Lung (tissue), 11 donors: ENCODE measurements at regions not wholly inside any gene's neighbourhood (a gene's known extent, or its start where the extent isn't known, plus 50 kb on each side); places are given as distances from the start of the nearest gene placed in this dataset.

Experiments
- ATAC-seq: fragments of 200-7000 bp; cut with Tn5 transposase; one replicate; pipeline ENCODE4 v1.9.1; 2020; ENCODE audit warnings: moderate number of reproducible peaks; ENCODE audit not compliant: insufficient read depth, low FRiP score
- DNase-seq, 3 donors: peaks; one replicate each; pipeline ENCODE4 v3.0.0-alpha.2; 2013 to 2017
- H3K27ac ChIP-seq, 2 donors: one replicate each; pipeline ENCODE4 v1.5.1; 2013; ENCODE audit warnings: mild to moderate bottlenecking in 2 of 2, moderate library complexity in 2 of 2, control low read depth in 1 of 2, inconsistent platforms in 1 of 2, low read depth in 1 of 2, low read length in 1 of 2
- H3K27me3 ChIP-seq, 3 donors: one replicate each; pipeline ENCODE4 v1.5.1; 2013; ENCODE audit warnings: low read length in 2 of 3; ENCODE audit not compliant: control insufficient read depth in 3 of 3, insufficient read depth in 3 of 3
- H3K36me3 ChIP-seq, 4 donors: one replicate each; pipeline ENCODE4 v1.5.1; 2013; ENCODE audit warnings: low read length in 4 of 4, mild to moderate bottlenecking in 1 of 4, moderate library complexity in 1 of 4; ENCODE audit not compliant: control insufficient read depth in 4 of 4, insufficient read depth in 4 of 4
- H3K4me1 ChIP-seq, 5 donors: one replicate each; pipeline ENCODE4 v1.5.1; 2013; ENCODE audit warnings: low read length in 5 of 5, mild to moderate bottlenecking in 2 of 5, moderate library complexity in 1 of 5; ENCODE audit not compliant: control insufficient read depth in 5 of 5, insufficient read depth in 5 of 5
- H3K4me3 ChIP-seq: one replicate; pipeline ENCODE4 v1.5.1; 2013; ENCODE audit warnings: mild to moderate bottlenecking, control low read depth, moderate library complexity
- H3K9ac ChIP-seq, 2 donors: one replicate each; pipeline ENCODE4 v1.5.1; 2013; ENCODE audit warnings: low read length in 2 of 2, control low read depth in 1 of 2; ENCODE audit not compliant: insufficient read depth in 1 of 2
- H3K9me3 ChIP-seq, 4 donors: one replicate each; pipeline ENCODE4 v1.5.1; 2013; ENCODE audit warnings: low read length in 3 of 4, mild to moderate bottlenecking in 1 of 4, moderate library complexity in 1 of 4; ENCODE audit not compliant: control insufficient read depth in 4 of 4, insufficient read depth in 3 of 4
- WGBS, 2 donors: extraction: QIAGEN DNeasy Blood & Tissue Kit; methylation state at CpG; one replicate each; pipeline ENCODE4 v1.1.7; 2013; 5-methylcytosine and 5-hydroxymethylcytosine counted together
- TF ChIP-seq, protein P1 (sequence below): IDR thresholded peaks from 2 replicates; pipeline ENCODE4 v1.5.1; 2012; ENCODE audit warnings: mild to moderate bottlenecking; ENCODE audit errors: control extremely low read depth, extremely low read depth
- donor health status: control.
- donor health status: control.
- donor health status: Bipolar disorder and iron deficiency.
- donor health status: healthy.
- donor health status: DM: yes; HTN: yes; CAD: no.

DNA sequence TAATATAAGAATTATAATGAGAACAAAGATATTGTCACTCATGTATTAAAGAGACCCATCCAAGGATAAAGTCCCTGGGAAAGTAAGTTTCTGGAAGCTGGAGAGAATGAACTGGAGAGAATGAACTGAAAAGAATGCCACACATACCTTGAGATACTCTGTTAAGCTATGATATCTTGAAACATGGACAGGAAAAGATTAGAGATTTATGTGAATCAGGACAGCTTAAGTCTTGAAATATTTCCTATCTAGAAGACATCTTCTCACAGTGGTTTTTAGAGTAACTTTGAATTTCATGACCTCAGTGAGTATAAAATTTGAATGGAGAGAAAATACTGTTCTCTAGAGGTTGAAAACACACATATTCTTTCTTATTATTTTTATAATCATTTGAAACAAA lies 201.3 kb upstream of the HMCN1 start:
- H3K36me3 ChIP-seq = no peaks in the 10 kb centered on the region
- DNase-seq (no peak), ATAC-seq (no peak)
- H3K27ac ChIP-seq = no peak overlapping the region
- TF ChIP-seq, protein P1, sequence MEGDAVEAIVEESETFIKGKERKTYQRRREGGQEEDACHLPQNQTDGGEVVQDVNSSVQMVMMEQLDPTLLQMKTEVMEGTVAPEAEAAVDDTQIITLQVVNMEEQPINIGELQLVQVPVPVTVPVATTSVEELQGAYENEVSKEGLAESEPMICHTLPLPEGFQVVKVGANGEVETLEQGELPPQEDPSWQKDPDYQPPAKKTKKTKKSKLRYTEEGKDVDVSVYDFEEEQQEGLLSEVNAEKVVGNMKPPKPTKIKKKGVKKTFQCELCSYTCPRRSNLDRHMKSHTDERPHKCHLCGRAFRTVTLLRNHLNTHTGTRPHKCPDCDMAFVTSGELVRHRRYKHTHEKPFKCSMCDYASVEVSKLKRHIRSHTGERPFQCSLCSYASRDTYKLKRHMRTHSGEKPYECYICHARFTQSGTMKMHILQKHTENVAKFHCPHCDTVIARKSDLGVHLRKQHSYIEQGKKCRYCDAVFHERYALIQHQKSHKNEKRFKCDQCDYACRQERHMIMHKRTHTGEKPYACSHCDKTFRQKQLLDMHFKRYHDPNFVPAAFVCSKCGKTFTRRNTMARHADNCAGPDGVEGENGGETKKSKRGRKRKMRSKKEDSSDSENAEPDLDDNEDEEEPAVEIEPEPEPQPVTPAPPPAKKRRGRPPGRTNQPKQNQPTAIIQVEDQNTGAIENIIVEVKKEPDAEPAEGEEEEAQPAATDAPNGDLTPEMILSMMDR = no peak
- peaks cover 0 to 8% (median 0%) of the 10 kb centered on the region in 5 donors for H3K4me1 ChIP-seq
- no peak overlapping the region for H3K9ac ChIP-seq
- H3K9me3 ChIP-seq = no peaks in the 10 kb centered on the region
- H3K4me3 ChIP-seq = no peak overlapping the region
- no peaks in the 10 kb centered on the region for H3K27me3 ChIP-seq

DNA sequence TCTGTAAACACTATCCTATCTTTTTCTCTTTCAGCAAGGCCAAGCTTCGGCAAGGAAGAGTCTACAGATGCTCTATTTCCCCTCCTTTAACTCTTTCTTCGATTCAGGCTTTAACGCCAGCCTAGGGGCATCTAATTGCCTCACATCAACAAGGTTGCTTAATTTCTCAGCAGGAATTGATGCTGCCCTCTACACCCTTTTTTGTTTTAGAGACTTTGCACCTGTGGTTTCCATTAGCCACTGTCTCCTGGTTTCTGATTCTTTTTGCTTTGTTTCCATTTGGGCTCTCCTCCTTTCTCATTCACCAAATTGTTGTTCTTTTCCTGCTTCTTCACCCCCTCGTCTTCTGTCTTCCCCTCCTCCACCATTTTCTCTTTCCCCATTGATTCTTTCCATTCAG lies 202.4 kb upstream of the HMCN1 start:
- WGBS, 2 donors = 82 to 95% methylated on average over 4 of the region's 4 CpGs

DNA sequence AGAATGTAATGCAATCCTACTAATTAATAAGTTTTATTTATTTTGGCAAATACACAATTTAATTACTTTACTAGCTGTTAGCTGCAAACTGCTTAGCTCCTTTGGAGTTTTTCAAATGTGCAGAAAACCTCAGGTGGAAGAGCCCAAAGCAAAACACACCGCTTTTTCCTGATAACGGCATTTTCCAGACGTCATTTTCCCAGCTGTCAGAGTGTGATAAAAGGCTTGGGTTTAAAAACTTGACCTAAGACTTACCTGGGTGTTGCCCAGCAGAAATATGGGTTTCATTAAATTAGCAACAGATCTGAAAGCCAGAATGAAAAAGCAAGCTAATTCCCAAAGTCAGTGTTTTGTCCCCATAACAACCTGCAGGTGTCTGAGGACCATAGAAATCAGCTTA lies 204.0 kb upstream of the HMCN1 start:
- Histone ChIP-seq H3K4me3 (no peak overlapping the region), H3K27me3 (no peaks in the 10 kb centered on the region), H3K4me1 (peaks cover 0 to 8% (median 0%) of the 10 kb centered on the region in 5 donors), H3K9me3 (no peaks in the 10 kb centered on the region), H3K9ac (no peak overlapping the region), H3K27ac (no peak overlapping the region), H3K36me3 (no peaks in the 10 kb centered on the region)
- WGBS, 2 donors = 94 to 97% methylated on average over 3 of the region's 3 CpGs
- no peak for DNase-seq
- TF ChIP-seq, protein P1 = no peak
- ATAC-seq = no peak

More for the DNA sequence above, 202.4 kb upstream of the HMCN1 start:
- H3K27me3 ChIP-seq = no peaks in the 10 kb centered on the region
- TF ChIP-seq, protein P1 = no peak
- no peak overlapping the region for H3K27ac ChIP-seq
- H3K9ac ChIP-seq = no peak overlapping the region
- no peaks in the 10 kb centered on the region for H3K9me3 ChIP-seq
- peaks cover 0 to 8% (median 0%) of the 10 kb centered on the region in 5 donors for H3K4me1 ChIP-seq
- DNase-seq = no peak
- no peak for ATAC-seq
- no peak overlapping the region for H3K4me3 ChIP-seq
- H3K36me3 ChIP-seq = no peaks in the 10 kb centered on the region

GRCh38 chr1:185529673-185530072 lies 204.5 kb upstream of the HMCN1 start:
- H3K27ac ChIP-seq = no peak overlapping the region
- WGBS, 2 donors = 95 to 98% methylated on average over 3 of the region's 3 CpGs
- no peak overlapping the region for H3K9ac ChIP-seq
- no peaks in the 10 kb centered on the region for H3K36me3 ChIP-seq
- ATAC-seq (no peak), DNase-seq (no peak)
- TF ChIP-seq, protein P1 = no peak
- no peaks in the 10 kb centered on the region for H3K9me3 ChIP-seq
- H3K4me1 ChIP-seq = peaks cover 0 to 8% (median 0%) of the 10 kb centered on the region in 5 donors
- no peak overlapping the region for H3K4me3 ChIP-seq
- no peaks in the 10 kb centered on the region for H3K27me3 ChIP-seq
